ENCODE measurements at regions not wholly inside any gene's neighbourhood (a gene's known extent, or its start where the extent isn't known, plus 50 kb on each side); places are given as distances from the start of the nearest gene placed in this dataset.
A peak's percentile ranks its signal among the peaks of the same experiment; 100 is the strongest.

DNA sequence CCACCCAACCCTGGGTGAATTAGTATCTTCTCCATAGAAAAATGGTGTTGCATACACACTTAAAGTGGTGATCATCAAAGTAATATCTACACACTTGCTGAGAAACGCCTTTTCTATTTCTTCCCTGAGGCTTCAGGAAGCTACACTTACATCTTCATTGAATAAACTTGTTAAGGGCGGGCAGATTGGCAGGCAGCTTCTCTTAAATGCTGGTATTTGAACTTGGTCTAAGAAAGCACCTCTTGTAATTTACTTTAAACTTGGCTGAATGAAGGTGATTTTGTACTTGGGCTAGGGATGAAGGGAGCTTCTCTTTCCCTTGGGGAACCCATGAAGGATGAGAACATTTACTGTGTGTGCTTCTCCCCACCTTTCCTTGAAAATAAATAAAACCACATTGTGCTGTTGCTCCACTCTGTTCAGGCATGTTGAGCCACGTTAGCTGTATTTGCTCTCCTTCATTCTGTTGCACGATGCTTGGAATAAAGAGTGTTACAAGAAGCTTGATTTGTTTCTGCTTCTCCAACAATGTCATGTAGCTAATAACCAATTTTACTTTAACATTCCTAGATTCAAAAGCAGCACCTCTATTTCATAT lies 430.1 kb downstream of the ANKRD50 start:
- DNase-seq: no peak

DNA sequence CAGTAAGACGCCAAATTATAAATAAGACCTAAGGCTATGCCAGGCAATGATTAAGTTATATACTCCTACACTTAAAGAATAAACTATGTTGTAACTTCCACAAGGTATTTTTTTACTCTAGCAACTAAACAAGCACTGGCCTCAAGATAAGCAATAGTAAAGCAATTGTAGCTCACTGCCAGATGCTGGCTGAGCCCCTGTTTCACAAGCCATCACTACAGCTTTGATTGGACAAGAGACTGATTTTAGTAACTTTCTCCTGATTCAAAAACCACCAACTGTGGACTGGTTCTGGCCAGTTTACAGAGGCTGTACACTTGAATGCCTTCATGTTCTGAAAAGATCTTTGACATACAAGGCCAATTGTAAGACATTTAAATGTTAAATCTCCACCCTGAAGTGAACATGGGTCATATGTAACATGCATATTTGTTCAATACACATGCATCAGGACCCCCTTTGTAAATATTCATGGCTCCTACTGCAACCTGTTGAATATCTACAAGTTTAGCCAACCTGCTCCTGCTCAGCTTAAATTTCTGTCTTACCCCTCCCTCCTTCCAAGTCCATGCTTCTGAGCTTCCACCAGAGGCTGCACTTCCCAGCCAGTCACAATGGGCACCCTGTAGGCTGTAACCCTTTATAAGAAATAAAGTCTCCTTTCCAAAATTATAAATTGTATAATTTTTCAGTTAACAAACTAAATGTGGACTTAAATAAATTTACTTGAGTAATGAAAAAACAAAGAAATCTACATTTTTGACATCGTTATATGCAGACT lies 423.6 kb downstream of the ANKRD50 start:
- DNase-seq: no peak

- no peak for DNase-seq
These were observed 421.9 kb downstream of the ANKRD50 start for GRCh38 chr4:124290678-124291077.

DNA sequence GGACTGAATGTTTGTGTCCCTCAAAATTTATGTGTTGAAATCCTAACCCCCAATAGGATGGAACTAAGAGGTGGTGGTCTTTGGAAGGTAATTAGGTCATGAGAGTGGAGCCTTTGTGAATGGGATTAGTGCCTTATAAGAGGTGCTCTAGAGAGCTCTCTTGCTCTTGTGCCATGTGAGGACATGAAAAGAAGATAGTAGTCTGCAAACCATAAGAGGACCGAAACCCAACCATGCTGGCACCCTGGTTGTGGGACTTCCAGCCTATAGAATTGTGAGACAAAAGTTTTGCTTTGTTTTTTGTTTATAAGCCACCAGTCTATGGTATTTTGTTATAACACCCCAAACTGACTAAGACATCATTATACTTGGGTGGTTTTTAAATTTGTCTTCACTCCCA lies 417.1 kb downstream of the ANKRD50 start:
- DNase-seq: no peak

- no peak for DNase-seq
These were observed 407.6 kb downstream of the ANKRD50 start for GRCh38 chr4:124304941-124305340.

- DNase-seq: no peak
These were observed 406.2 kb downstream of the ANKRD50 start for GRCh38 chr4:124306352-124306751.

DNA sequence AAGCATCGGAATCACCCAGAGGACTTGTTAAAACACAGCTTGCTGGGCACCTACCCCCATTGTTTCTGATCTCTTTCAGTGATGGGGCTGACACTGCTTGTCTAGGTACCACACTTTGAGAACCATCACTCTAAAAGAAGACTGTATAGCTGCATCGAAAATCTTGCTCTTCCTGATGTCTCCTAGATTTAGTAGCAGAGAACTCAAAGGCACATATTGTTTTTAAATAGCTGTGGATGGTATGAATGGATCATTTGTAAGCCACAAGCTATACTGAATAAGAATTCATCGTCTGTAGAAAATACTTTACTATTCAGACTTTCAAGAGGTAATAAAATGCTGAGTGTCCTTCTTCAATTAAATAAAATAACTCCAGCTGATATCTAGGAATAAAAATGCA lies 405.4 kb downstream of the ANKRD50 start:
- no peak for DNase-seq

- no peak for DNase-seq
These were observed 394.2 kb downstream of the ANKRD50 start for GRCh38 chr4:124318292-124318691.

DNA sequence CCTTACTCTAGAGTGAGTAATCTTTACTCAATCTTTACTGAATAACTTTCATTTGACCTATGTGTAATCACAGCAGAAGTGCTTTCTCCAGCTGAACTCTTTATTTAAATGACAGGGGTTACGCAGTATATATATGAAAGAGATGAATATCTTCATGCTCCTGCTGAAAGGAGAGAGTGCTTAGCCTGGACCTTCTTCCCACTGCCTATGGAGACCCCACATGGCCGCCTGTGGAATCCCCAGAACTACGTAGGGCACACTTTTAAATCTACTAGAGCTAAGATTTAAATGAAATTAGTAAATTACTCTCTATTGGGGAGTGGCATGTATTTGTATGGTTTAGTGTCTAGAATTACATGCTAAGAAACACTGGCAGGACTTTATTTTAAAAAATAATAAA lies 391.2 kb downstream of the ANKRD50 start:
- no peak for DNase-seq

DNA sequence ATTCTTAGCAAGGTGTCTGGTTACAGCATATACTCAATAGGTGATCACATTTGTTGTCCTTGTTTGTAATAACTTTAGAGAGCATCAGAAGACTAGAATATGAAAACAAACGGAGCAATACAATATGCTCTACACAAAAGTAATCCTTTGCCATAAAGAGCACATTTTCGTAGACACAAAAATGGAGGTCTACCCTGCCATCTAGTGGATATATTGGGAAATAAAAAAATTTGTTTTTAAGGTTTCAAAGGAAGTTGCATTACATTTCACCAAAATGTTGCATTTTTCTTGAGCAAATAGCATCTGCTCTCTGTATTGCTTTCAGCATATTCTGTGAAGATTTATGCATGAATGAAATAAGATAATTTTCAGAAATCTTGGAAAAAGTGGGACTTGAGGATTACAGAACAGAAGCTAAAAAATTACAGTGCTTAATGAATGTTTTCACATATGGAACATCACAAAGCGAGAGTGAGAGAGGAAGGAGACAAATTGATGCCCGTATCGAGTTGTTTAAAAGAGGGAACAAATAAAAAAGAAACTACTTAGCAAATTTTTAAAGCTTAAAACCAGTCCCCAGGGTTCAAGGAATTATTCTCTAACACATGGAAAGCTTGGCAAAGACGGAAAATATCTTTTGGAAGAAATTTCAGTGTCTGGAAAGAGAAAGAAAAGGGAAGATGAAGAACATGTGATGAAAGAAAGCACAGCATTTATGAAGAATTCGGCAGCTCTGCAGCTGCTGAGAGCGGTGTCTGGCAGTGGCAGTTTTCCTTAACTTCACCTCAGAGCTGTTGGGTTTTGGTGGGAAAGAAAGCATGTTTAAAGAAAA lies 390.1 kb downstream of the ANKRD50 start:
- peak; percentile 12 for DNase-seq

DNA sequence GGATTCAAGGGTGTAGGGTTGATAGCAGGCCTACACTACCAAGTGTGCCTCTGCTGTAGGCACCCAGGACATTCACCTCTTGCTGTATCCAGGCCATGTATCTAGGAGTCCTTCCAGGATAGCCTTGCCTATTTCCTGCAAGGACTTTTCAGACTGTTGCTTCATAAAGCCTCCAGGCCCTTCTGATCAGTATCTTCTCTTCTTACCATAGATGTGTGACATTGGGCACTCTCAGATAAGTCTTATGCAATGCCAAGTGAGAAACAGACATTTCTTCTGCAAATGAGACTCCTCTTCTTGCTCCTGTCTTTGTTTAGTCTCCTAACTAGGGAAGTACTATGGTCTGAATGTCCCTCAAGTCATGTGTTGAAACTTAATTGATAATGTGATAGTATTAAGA lies 386.8 kb downstream of the ANKRD50 start:
- DNase-seq: no peak

GRCh38 chr4:124329134-124329533 lies 383.4 kb downstream of the ANKRD50 start:
- no peak for DNase-seq

DNA sequence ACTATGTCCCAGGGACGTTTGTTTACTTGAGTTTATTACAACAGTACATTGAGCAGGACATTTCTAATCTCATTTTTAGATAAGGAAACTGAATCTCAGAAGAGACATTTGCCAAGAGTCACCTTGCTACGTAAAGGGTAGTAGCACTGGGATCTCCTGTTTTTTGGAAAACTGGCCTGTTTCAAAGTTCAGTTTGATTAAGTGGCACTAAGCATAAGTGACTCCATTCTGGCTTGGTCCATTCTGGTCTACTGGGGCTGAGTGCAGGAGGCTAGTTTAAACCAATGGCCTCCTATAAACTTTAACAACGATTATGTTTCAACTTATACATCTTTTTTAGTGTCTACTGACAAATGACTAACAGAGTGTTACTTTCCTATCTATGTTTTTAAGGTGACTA lies 382.5 kb downstream of the ANKRD50 start:
- DNase-seq: no peak

- DNase-seq: no peak
These were observed 380.8 kb downstream of the ANKRD50 start for GRCh38 chr4:124331781-124332180.

DNA sequence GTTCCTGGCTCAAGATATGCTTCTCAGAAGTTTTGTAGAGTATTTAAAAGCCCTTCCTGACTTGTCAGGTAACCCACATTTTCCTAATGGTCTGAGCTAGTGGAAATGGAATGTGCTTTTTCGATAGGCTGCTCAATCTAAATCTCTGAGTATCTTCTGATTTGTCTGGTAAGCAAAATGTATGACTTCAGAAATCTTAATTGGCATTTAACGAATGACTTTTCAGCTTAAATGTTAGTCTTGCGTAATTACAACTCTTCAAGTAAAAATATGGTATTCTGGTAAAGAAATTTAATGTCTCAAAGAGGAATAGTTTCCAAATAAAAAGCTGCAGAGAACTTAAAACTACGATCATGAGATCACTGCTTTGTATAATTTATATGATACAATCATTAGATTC lies 379.1 kb downstream of the ANKRD50 start:
- no peak for DNase-seq

- DNase-seq: no peak
These were observed 378.4 kb downstream of the ANKRD50 start for GRCh38 chr4:124334119-124334518.

DNA sequence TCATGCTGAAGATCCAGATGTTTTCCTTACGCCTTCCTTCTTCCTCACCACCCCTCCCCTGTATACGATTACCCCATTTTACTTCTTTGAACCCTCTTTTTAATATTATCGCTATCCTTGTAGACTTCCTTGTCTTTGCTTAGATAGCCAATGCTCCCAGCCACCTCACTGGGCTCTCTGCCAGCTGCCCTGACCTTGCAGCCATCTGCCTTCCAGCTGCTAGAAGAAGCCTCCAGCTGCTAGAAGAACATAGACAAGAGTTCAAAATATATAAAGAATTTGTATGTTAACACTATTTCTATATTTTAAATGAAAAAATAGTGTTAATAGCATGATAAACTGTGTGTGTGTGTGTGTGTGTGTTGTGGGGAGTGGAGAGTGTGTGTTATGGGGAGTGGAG lies 374.7 kb downstream of the ANKRD50 start:
- DNase-seq: no peak

DNA sequence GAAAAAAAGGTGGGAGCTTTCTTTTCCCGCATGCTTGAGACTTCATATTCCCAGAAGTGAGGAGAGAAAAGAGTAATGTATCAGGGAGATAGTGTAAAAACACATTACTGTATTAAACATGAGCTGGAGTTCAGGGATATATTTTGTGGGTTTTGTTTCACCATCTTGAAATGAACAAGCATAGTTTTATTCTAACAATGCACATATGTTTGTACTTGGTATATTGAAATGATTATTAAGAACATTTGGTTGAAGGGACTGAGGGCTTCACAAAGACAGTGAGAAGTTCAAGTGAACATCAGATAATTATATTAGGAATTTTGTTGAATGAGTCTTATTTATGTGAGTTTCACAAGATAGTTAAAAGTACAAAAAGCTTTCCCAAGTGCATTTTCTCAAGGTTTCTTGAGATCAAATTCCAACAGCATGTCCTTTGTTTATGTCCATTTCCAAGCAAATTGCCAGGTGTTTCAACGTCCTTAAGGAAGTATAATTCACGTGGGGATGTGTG lies 368.8 kb downstream of the ANKRD50 start:
- no peak for DNase-seq

DNA sequence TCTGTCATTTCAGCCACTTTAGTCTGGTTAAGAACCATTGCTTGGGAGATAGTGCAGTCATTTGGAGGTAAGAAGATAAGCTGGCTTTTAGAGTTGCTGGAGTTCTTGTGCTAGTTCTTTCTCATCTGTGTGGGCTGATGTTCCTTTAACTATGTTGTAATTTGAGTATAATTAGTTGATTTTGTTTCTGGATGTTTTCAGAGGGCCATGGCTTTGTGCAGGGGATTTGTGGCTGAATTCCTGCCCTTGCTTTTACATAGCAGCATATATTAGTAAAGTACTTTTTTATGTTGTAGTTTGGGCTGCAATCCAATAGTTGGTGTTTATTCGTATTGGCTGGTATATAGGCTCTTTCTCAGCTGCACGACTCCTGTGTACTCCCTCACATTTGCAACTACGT lies 339.6 kb downstream of the ANKRD50 start:
- DNase-seq: no peak

GRCh38 chr4:124386163-124386562 lies 326.4 kb downstream of the ANKRD50 start:
- DNase-seq: no peak

- DNase-seq: no peak
These were observed 325.9 kb downstream of the ANKRD50 start for GRCh38 chr4:124386648-124387047.

DNA sequence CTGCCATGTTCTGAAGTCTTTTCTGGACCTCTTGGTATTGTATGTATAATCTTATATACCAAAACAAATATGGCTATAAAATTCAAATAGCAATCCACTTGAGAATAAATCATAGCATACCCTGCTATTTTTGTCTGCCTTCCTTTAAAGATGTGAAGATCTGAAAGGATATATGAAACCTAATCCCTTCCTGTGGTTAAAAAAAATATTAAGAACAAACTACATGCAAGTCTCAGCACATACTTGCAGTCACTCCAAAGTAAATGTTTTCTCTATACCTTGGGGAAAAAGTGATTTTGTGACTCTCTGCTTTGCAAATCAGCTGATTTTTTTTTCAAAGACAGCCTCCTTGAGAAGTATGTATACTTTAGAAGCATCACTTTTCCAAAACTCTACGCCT lies 322.9 kb downstream of the ANKRD50 start:
- DNase-seq: no peak

DNA sequence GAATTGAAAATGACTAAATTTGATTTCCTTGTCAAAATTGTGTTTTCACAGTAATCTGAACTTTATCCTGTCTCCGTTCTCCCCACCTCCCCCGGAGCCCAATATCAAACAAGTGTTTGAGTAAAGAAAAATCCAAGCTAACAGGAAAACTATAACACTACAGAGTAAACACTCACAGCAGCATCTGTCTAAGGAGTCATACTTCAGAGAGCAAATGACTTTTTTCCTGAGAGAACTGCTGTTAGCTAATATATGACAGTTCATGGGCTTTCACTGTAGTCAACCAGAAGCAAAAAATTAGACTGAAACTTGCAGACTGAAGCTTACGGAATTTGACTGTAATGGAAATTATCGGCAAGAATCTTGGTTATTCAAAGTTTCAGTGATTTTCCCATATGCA lies 321.7 kb downstream of the ANKRD50 start:
- no peak for DNase-seq

DNA sequence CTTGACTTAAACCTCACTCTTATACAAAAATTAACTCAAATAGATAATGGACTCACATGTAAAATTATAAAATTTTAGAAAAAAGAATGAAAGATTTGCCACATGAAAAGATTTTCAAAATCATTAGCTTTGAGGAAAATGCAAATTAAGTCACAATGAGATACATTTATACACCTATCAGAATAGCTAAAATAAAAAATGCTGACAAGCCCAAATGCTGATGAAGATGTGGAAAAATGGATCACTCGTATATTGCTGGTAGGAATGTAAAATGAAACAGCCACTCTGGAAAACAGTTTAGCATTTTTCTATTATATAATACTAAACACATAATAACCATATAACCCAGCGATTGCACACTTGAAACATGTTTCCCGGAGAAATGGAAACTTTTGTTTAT lies 316.2 kb downstream of the ANKRD50 start:
- no peak for DNase-seq

Data from CD4-positive, alpha-beta T cell treated with Interleukin-21 for 1 hour (primary cell).